Keratinocyte (primary cell): ENCODE measurements at regions not wholly inside any gene's neighbourhood (a gene's known extent, or its start where the extent isn't known, plus 50 kb on each side); places are given as distances from the start of the nearest gene placed in this dataset.

Source experiments
- EZH2 ChIP-seq: IDR thresholded peaks from one replicate; pipeline ENCODE4 v1.6.1; 2012; ENCODE audit warnings: inconsistent platforms, mild to moderate bottlenecking, low read length, moderate library complexity
- TF ChIP-seq, protein P1 (sequence below), 3 experiments: IDR thresholded peaks in 1 of 3; conservative IDR thresholded peaks in 1 of 3; optimal IDR thresholded peaks in 1 of 3; 2 replicates in 2 of 3; 3 replicates in 1 of 3; pipeline versions ENCODE3 to v1.5.1; 2011; ENCODE audit warnings: low read length in 3 of 3, mild to moderate bottlenecking in 3 of 3, moderate library complexity in 2 of 3, control low read depth in 1 of 3, inconsistent platforms in 1 of 3; ENCODE audit not compliant: insufficient read depth in 2 of 3; ENCODE audit errors: extremely low read depth in 1 of 3

DNA sequence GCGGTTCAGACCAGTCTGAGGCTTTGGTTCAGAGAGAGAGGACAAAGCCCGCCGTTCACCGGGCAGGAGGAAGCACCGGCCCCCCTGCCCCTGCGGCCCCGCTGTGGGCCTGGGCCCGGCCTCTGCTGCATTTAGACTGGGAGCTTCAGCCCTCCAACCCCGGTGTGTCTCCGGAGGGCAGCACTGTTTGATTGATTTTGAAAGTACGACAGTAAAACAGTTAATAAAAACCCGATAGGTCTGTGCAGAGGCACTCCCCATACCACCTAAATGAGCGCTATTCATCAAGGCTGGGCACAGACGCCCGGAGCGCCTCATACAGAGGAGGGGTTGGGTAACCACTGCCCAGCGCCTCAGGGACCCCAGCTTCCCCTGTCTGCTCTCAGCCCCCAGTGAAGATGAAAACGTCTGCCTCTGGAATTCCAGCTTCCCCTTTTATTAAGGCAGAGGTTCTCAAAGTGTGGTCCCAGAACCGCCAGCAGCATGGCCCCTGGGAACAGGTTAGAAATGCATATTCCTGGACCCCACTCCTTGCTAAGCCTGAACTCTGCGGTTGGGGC, 256.7 kb upstream of the TLE3 start:
- TF ChIP-seq, protein P1, sequence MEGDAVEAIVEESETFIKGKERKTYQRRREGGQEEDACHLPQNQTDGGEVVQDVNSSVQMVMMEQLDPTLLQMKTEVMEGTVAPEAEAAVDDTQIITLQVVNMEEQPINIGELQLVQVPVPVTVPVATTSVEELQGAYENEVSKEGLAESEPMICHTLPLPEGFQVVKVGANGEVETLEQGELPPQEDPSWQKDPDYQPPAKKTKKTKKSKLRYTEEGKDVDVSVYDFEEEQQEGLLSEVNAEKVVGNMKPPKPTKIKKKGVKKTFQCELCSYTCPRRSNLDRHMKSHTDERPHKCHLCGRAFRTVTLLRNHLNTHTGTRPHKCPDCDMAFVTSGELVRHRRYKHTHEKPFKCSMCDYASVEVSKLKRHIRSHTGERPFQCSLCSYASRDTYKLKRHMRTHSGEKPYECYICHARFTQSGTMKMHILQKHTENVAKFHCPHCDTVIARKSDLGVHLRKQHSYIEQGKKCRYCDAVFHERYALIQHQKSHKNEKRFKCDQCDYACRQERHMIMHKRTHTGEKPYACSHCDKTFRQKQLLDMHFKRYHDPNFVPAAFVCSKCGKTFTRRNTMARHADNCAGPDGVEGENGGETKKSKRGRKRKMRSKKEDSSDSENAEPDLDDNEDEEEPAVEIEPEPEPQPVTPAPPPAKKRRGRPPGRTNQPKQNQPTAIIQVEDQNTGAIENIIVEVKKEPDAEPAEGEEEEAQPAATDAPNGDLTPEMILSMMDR (optimal IDR thresholded peaks at IDR 0.05 in 1 of 3, IDR thresholded peaks at IDR 0.05 in 1 of 3, conservative IDR thresholded peaks at IDR 0.05 in 1 of 3; ENCODE audit: extremely low read depth in 1 of 3, insufficient read depth in 2 of 3, low read length in 3 of 3): no peak
- TF ChIP-seq EZH2: no peak
